WTC11 (cell line): ENCODE measurements at regions not wholly inside any gene's neighbourhood (a gene's known extent, or its start where the extent isn't known, plus 50 kb on each side); places are given as distances from the start of the nearest gene placed in this dataset.

Experiments used
- ATAC-seq: fragments of 200-7000 bp; cut with Tn5 transposase; 2 replicates; pipeline ENCODE4 v1.10.0; 2021; ENCODE audit warnings: mild to moderate bottlenecking, moderate library complexity
- CTCF ChIA-PET: fragments of 300-600 bp; sonication (Branson Sonifier 250); formaldehyde crosslinking; loops from one replicate; lab custom pipeline; 2021; ENCODE audit warnings: antibody characterized with exemption; lab: Charles Lee
- POLR2A ChIA-PET: fragments of 350-600 bp; sonication (Branson Sonifier 250); formaldehyde crosslinking; loops from one replicate; lab custom pipeline; 2021; ENCODE audit warnings: antibody characterized with exemption; lab: Charles Lee
- DNase-seq: peaks from one replicate; pipeline ENCODE4 v3.0.0; 2021; ENCODE audit warnings: low spot score
- H3K27ac Mint-ChIP-seq: 2 replicates; pipeline ENCODE4 v1.8.0; 2021; ENCODE audit warnings: mixed read lengths
- H3K27me3 Mint-ChIP-seq: 2 replicates; pipeline ENCODE4 v1.8.0; 2021; ENCODE audit warnings: low read depth, mild to moderate bottlenecking, moderate library complexity, mixed read lengths
- H3K36me3 Mint-ChIP-seq: 2 replicates; pipeline ENCODE4 v1.8.0; 2021; ENCODE audit warnings: mixed read lengths
- H3K4me1 Mint-ChIP-seq: 2 replicates; pipeline ENCODE4 v1.8.0; 2022; ENCODE audit warnings: mixed read lengths
- H3K4me3 Mint-ChIP-seq: 2 replicates; pipeline ENCODE4 v1.8.0; 2021; ENCODE audit warnings: mild to moderate bottlenecking, moderate library complexity, mixed read lengths
- H3K9me3 Mint-ChIP-seq: 2 replicates; pipeline ENCODE4 v1.8.0; 2021; ENCODE audit warnings: mixed read lengths
- ATF2 ChIP-seq: sonication (generic); formaldehyde crosslinking; IDR thresholded peaks from 2 replicates; pipeline ENCODE4 v1.8.1; 2022; ENCODE audit warnings: low read depth, missing genetic modification reagents, borderline replicate concordance
- ATF3 ChIP-seq: sonication (generic); formaldehyde crosslinking; conservative IDR thresholded peaks from 2 replicates; pipeline ENCODE4 v1.8.1; 2022; ENCODE audit warnings: mild to moderate bottlenecking, missing genetic modification reagents
- E2F4 ChIP-seq: sonication (generic); formaldehyde crosslinking; IDR thresholded peaks from 2 replicates; pipeline ENCODE4 v1.8.1; 2022; ENCODE audit warnings: low read depth, mild to moderate bottlenecking, moderate library complexity, missing genetic modification reagents, borderline replicate concordance
- E2F5 ChIP-seq: sonication (generic); formaldehyde crosslinking; IDR thresholded peaks from 2 replicates; pipeline ENCODE4 v1.8.1; 2022; ENCODE audit warnings: mild to moderate bottlenecking, moderate library complexity, missing genetic modification reagents
- ESRRA ChIP-seq: sonication (generic); formaldehyde crosslinking; IDR thresholded peaks from 2 replicates; pipeline ENCODE4 v1.8.1; 2022; ENCODE audit warnings: mild to moderate bottlenecking, missing genetic modification reagents, borderline replicate concordance
- FOXK1 ChIP-seq: sonication (generic); formaldehyde crosslinking; IDR thresholded peaks from 2 replicates; pipeline ENCODE4 v1.8.0; 2022; ENCODE audit warnings: mild to moderate bottlenecking, moderate library complexity, missing genetic modification reagents
- MLX ChIP-seq: sonication (generic); formaldehyde crosslinking; IDR thresholded peaks from 2 replicates; pipeline ENCODE4 v1.8.1; 2023; ENCODE audit warnings: mild to moderate bottlenecking, missing genetic modification reagents, moderate library complexity
- NR2C2 ChIP-seq: sonication (generic); formaldehyde crosslinking; IDR thresholded peaks from 2 replicates; pipeline ENCODE4 v1.8.0; 2022; ENCODE audit warnings: mild to moderate bottlenecking, missing genetic modification reagents
- RORB ChIP-seq: fragments of 250-450 bp; sonication (Bioruptor Pico); IDR thresholded peaks from 2 replicates; pipeline ENCODE4 v1.9.0; 2021; ENCODE audit warnings: mild to moderate bottlenecking
- STAT6 ChIP-seq: sonication (generic); formaldehyde crosslinking; conservative IDR thresholded peaks from 2 replicates; pipeline ENCODE4 v1.8.1; 2023; ENCODE audit warnings: mild to moderate bottlenecking, low read depth, missing genetic modification reagents, moderate library complexity
- USF1 ChIP-seq: sonication (generic); formaldehyde crosslinking; IDR thresholded peaks from 2 replicates; pipeline ENCODE4 v1.8.0; 2022; ENCODE audit warnings: mild to moderate bottlenecking, missing genetic modification reagents
- USF2 ChIP-seq: sonication (generic); formaldehyde crosslinking; IDR thresholded peaks from 2 replicates; pipeline ENCODE4 v1.8.1; 2023; ENCODE audit warnings: mild to moderate bottlenecking, missing genetic modification reagents, moderate library complexity
- ZBTB43 ChIP-seq: sonication (generic); formaldehyde crosslinking; IDR thresholded peaks from 2 replicates; pipeline ENCODE4 v1.8.1; 2023; ENCODE audit warnings: mild to moderate bottlenecking, missing genetic modification reagents
- ZNF121 ChIP-seq: sonication (generic); formaldehyde crosslinking; IDR thresholded peaks from 2 replicates; pipeline ENCODE4 v1.8.0; 2023; ENCODE audit warnings: missing genetic modification reagents
- ZNF317 ChIP-seq: sonication (generic); formaldehyde crosslinking; IDR thresholded peaks from 2 replicates; pipeline ENCODE4 v1.8.1; 2023; ENCODE audit warnings: low read depth, mild to moderate bottlenecking, moderate library complexity, missing genetic modification reagents, borderline replicate concordance
- ZNF396 ChIP-seq: fragments of 250-450 bp; sonication (Bioruptor Pico); IDR thresholded peaks from 2 replicates; pipeline ENCODE4 v1.8.0; 2021; ENCODE audit warnings: mild to moderate bottlenecking, moderate library complexity, borderline replicate concordance

GRCh38 chr6:91852252-91852651 is 1265.4 kb upstream of the MAP3K7 start:
- TF ChIP-seq FOXK1 (CRISPR knock-in tag) (no peak), STAT6 (no peak), ATF3 (CRISPR knock-in tag) (no peak), RORB (CRISPR knock-in tag) (no peak), USF1 (CRISPR knock-in tag) (no peak), NR2C2 (CRISPR knock-in tag) (no peak)
- peaks cover 7% of the 10 kb centered on the region for H3K9me3 Mint-ChIP-seq
- ChIA-PET POLR2A (no interaction called here), CTCF (no interaction called here)
- H3K27ac Mint-ChIP-seq, result no peak overlapping the region
- peaks cover 10% of the 10 kb centered on the region for H3K4me1 Mint-ChIP-seq
- H3K36me3 Mint-ChIP-seq, result no peaks in the 10 kb centered on the region
- H3K27me3 Mint-ChIP-seq, result no peaks in the 10 kb centered on the region
- no peak for DNase-seq
- ATAC-seq, result no peak
- no peak overlapping the region for H3K4me3 Mint-ChIP-seq

GRCh38 chr6:91834813-91835212 is 1247.9 kb upstream of the MAP3K7 start:
- DNase-seq (no peak), ATAC-seq (no peak)
- no peak overlapping the region for H3K27ac Mint-ChIP-seq
- H3K4me1 Mint-ChIP-seq, result peaks cover 5% of the 10 kb centered on the region
- H3K4me3 Mint-ChIP-seq, result no peak overlapping the region
- H3K27me3 Mint-ChIP-seq, result no peaks in the 10 kb centered on the region
- no peaks in the 10 kb centered on the region for H3K36me3 Mint-ChIP-seq
- POLR2A ChIA-PET, result no interaction called here
- CTCF ChIA-PET, result no interaction called here
- no peaks in the 10 kb centered on the region for H3K9me3 Mint-ChIP-seq
- TF ChIP-seq MLX (CRISPR knock-in tag) (no peak), ATF3 (CRISPR knock-in tag) (no peak), ZNF396 (CRISPR knock-in tag) (no peak)

- peaks cover 3% of the 10 kb centered on the region; the same call in 1 of the 2 replicates for H3K9me3 Mint-ChIP-seq
- no peak for DNase-seq
- no peaks in the 10 kb centered on the region for H3K4me1 Mint-ChIP-seq
- CTCF ChIA-PET, result no interaction called here
- no peak overlapping the region for H3K4me3 Mint-ChIP-seq
- TF ChIP-seq ZBTB43 (CRISPR knock-in tag), result no peak
- TF ChIP-seq E2F4 (CRISPR knock-in tag), result no peak
- no peak for TF ChIP-seq ZNF121 (CRISPR knock-in tag)
- TF ChIP-seq ZNF317 (CRISPR knock-in tag), result no peak
- TF ChIP-seq ESRRA (CRISPR knock-in tag), result no peak
- TF ChIP-seq ATF2 (CRISPR knock-in tag), result no peak
- TF ChIP-seq MLX (CRISPR knock-in tag), result no peak
- no peak for TF ChIP-seq USF2 (CRISPR knock-in tag)
- TF ChIP-seq E2F5 (CRISPR knock-in tag), result no peak
- no peak for TF ChIP-seq FOXK1 (CRISPR knock-in tag)
- no peak for ATAC-seq
- H3K27ac Mint-ChIP-seq, result no peak overlapping the region
- POLR2A ChIA-PET, result no interaction called here
- H3K27me3 Mint-ChIP-seq, result no peaks in the 10 kb centered on the region
- H3K36me3 Mint-ChIP-seq, result no peaks in the 10 kb centered on the region
Observed at GRCh38 chr6:91827151-91827550, 1240.3 kb upstream of the MAP3K7 start.
